ENCODE measurements at regions not wholly inside any gene's neighbourhood (a gene's known extent, or its start where the extent isn't known, plus 50 kb on each side); places are given as distances from the start of the nearest gene placed in this dataset.
A peak's percentile ranks its signal among the peaks of the same experiment; 100 is the strongest.

- FAIRE-seq = no peak
- DNase-seq (ENCODE audit: low spot score in 2 of 2) = no peak
Observed at GRCh38 chr1:5511381-5512097, 480.7 kb downstream of the NPHP4 start.

GRCh38 chr1:5509664-5510452, 482.4 kb downstream of the NPHP4 start:
- FAIRE-seq (no peak), DNase-seq (ENCODE audit: low spot score in 2 of 2) (peak; percentile 61 to 79)

GRCh38 chr1:5508669-5509330, 483.4 kb downstream of the NPHP4 start:
- DNase-seq (ENCODE audit: low spot score in 2 of 2) (no peak), FAIRE-seq (no peak)

GRCh38 chr1:5507340-5507739, 484.9 kb downstream of the NPHP4 start:
- no peak for FAIRE-seq
- no peak for DNase-seq (ENCODE audit: low spot score in 2 of 2)

- DNase-seq (ENCODE audit: low spot score in 2 of 2) (no peak), FAIRE-seq (no peak)
Observed at GRCh38 chr1:5506634-5507033, 485.6 kb downstream of the NPHP4 start.

GRCh38 chr1:5505944-5506343, 486.3 kb downstream of the NPHP4 start:
- DNase-seq (ENCODE audit: low spot score in 2 of 2) (no peak), FAIRE-seq (no peak)

- DNase-seq (ENCODE audit: low spot score in 2 of 2) (no peak), FAIRE-seq (no peak)
Observed at GRCh38 chr1:5504364-5504740, 487.9 kb downstream of the NPHP4 start.

GRCh38 chr1:5503556-5504363, 488.5 kb downstream of the NPHP4 start:
- FAIRE-seq = no peak
- no peak for DNase-seq (ENCODE audit: low spot score in 2 of 2)

- DNase-seq (ENCODE audit: low spot score in 2 of 2) = no peak
Observed at GRCh38 chr1:5502311-5503194, 489.7 kb downstream of the NPHP4 start.

GRCh38 chr1:5501206-5501930, 490.9 kb downstream of the NPHP4 start:
- DNase-seq (ENCODE audit: low spot score in 2 of 2) (no peak), FAIRE-seq (no peak)

More at GRCh38 chr1:5502311-5503194, 489.7 kb downstream of the NPHP4 start:
- FAIRE-seq = no peak

- FAIRE-seq = no peak
- DNase-seq (ENCODE audit: low spot score in 2 of 2) = no peak
Observed at GRCh38 chr1:5500541-5500940, 491.7 kb downstream of the NPHP4 start.

GRCh38 chr1:5497503-5497902, 494.7 kb downstream of the NPHP4 start:
- DNase-seq (ENCODE audit: low spot score in 2 of 2) (no peak), FAIRE-seq (no peak)

GRCh38 chr1:5495596-5496410, 496.4 kb downstream of the NPHP4 start:
- no peak for FAIRE-seq
- DNase-seq (ENCODE audit: low spot score in 2 of 2) = no peak

- no peak for DNase-seq (ENCODE audit: low spot score in 2 of 2)
- FAIRE-seq = no peak
Observed at GRCh38 chr1:5494518-5494917, 497.7 kb downstream of the NPHP4 start.

- DNase-seq (ENCODE audit: low spot score in 2 of 2) (no peak), FAIRE-seq (no peak)
Observed at GRCh38 chr1:5493851-5494311, 498.3 kb downstream of the NPHP4 start.

- DNase-seq (ENCODE audit: low spot score in 2 of 2) = no peak
- no peak for FAIRE-seq
Observed at GRCh38 chr1:5493275-5493674, 498.9 kb downstream of the NPHP4 start.

GRCh38 chr1:5492846-5493245, 499.4 kb downstream of the NPHP4 start:
- no peak for FAIRE-seq
- no peak for DNase-seq (ENCODE audit: low spot score in 2 of 2)
